HG03432 (cell line): ENCODE measurements at regions not wholly inside any gene's neighbourhood (a gene's known extent, or its start where the extent isn't known, plus 50 kb on each side); places are given as distances from the start of the nearest gene placed in this dataset.

Experiments used
- ATAC-seq: cut with Tn5 transposase; IDR thresholded peaks from one replicate; pipeline ENCODE4 v1.9.1; 2021; ENCODE audit warnings: mild to moderate bottlenecking, moderate library complexity; ENCODE audit not compliant: unreplicated experiment

DNA sequence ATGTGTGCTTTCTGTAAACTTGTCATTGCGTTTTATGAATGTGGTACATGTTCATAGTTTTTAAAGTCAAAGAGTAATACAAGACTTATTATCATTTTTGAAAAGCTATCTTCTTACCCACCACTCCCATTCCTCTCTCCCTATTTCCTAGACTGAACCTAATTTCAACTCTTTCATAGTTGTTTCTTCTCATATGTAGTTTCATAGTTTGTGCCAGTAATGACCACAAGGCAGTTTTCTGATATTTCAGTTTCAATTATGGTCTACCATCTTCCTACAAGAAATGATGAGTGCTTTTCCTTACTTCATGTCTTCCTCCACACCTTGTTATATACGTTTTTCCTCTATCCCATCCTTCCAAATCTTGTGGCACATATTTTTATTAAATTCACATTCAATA is 445.0 kb upstream of the GOLIM4 start:
- no peak for ATAC-seq

DNA sequence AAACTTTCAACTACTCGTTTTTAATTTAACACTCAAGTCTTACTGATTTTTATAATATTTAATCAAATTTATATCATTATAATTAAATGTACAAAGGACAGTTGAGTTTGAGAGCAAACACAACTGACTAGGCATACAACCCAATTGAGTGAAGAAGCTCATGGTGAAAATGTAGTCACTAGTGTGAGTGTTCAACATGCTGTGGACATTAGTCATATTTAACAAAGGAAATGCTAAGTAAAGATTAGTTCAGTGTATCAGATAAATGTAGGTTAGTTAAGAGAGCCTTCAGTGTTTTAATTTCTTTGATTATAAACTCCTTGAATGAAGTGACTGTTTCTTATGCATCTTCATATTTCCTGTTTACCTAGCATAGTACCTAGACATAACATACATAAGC is 444.2 kb upstream of the GOLIM4 start:
- no peak for ATAC-seq

DNA sequence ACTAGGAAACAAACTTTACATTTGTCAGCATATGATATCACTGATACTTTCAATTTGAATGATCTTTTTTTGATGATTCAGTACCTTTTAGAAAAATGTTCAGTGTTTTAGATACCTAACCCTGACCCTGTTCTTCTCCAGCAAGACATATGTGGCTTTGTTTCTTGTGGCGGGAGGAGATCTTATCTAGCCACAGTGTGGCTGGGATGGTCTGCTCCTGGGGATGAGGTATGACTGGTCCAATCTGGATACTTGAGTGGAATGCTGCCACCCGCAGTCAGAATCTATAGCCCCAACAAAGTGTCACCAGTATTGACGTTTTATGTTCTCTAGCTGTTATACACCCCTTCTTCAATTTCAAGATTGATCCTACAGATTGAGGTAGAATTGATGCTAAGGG is 439.0 kb upstream of the GOLIM4 start:
- ATAC-seq = no peak

DNA sequence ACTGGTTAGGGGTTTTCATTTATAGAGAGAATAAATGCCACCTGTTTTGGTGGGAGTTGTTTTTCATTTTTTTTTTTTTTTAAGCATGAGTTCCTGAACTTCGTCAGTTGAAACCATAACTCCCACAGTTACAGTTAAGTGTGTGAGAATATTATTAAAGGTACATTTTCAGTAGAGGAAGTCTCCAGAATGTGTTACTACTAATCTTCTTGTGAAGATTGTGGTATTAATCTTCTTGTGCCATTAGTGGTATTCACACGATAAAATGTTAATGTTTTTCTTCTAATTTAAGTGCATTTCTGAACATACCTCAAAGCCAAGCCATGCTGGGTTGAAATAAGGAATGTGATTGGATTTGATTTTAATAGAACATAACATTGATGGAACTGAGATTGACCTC is 437.9 kb upstream of the GOLIM4 start:
- no peak for ATAC-seq

DNA sequence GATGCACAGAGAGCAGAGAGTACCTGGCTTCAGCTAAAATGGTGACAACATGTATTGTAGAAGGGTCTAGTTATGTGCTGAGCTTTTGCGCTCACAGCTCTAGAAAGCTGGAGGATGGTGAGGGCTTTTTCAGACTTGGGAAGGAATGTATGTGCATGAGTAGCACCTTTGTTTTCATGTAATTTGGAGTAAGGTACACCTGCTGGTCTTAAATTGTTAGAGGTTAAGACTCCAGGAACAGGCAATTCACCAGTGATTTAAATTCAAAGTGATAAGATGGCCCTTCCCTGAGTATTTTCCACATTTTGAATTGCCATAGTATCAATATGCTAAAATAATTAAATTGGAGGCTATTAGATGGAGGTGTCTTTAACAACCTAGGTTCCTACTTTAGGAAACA is 436.4 kb upstream of the GOLIM4 start:
- no peak for ATAC-seq

DNA sequence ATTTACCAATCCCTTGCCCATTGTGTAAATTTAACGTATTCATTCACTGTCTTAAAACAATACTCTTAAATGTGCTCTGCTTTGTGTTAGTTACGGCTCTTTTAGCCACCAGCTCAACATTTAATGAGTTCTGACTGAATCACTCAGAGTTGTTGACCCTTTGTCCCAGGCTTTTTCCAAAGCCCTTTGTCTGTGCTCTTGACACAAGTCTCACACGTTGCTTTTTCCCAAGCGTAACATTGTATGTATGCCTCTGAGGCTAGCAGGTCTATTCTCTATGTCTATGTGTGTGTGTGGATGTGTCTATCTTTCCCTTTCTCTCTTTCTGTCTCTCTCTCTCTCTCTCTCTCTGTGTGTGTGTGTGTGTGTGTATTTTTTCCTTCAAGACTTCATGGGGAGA is 435.4 kb upstream of the GOLIM4 start:
- ATAC-seq = no peak

DNA sequence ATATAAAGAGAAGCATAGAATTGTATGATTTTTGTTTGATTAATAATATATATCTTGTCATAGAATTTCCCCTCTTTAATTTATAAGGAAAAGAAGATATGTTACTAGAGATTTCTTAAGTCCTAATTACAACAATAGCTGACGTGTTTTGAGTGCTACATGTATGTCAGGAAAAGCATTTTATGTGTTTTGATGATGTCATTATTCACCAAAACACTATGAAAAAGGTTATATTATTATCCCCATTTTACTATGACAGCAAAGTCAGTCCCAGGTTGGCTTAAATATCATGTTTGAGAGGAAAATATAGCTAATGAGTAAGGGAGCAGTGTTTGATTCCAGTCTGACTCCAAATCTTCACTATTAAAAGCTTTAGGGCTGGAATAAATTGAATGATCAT is 428.4 kb upstream of the GOLIM4 start:
- no peak for ATAC-seq

DNA sequence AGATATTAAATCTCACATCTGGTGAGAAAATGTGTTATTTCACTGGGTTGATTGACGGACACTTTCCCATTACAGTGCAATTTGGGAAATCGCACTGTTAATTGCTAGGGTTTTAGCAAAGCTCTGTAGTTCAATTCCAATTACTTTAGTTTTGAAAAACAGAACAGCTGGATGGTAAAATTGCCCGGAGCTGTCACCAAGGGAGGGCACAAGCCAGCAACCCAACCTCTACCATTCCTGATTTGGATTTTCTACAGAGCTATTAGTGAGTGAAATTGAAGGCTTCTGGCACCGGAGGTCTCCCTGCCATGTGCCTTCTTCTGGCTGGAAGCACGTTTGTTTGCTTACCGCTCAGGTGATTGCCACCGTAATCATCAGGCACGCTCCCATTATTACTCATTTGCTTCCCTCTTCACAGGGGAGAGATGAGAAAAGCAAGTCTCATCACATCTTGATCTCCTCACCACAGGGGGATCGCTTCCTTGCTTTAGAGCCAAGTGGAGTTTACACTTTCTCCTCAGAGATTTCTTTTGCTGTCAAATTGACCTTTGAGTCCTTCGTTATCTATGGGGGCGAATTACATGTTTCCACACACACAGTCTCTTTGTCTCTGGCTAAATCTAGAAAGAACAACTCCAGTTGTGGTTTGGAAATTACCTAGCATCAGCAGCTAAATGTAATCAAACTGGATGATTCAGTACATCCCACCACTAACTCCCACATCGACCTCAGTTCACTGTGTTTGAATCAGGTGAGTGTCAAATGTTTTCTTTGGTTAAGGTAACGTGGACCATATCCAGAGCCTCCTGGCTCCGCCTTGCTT is 421.7 kb upstream of the GOLIM4 start:
- peak; percentile 73 for ATAC-seq

DNA sequence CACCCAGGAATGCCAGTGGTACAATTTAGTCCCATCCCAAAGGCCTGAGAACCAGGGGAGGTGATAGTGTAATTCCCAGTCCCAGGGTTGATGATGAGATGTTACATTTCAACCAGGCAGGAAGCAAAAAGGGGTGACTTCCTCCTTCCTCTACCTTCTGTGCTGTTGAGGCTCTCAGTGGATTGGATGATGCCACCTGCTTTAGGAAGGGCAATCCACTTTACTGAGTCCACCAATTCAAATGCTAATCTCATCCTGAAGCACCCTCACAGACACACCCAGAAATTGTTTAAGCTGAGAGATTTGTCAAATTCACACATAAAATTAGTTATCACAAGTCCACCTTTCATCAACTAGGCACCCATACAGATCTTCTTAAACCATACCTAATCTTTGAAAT is 418.5 kb upstream of the GOLIM4 start:
- ATAC-seq = no peak

DNA sequence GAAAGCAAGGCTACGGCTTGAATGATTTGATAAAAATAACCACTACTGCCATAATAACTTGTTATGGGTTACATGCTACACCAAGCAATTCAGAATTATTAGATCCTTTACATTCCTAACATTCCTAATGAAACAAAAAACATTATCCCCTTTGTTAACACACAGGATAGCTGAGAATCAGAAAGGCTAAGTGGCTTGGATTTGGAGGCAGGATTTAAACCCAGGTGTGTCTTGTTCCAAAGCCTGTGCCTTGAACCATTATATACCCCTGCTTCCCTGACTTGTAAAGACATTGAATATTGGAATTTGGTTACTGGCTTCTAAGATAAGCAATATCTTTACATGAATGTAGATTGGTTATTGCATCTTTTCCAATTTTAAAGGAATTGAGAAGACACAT is 417.1 kb upstream of the GOLIM4 start:
- no peak for ATAC-seq

DNA sequence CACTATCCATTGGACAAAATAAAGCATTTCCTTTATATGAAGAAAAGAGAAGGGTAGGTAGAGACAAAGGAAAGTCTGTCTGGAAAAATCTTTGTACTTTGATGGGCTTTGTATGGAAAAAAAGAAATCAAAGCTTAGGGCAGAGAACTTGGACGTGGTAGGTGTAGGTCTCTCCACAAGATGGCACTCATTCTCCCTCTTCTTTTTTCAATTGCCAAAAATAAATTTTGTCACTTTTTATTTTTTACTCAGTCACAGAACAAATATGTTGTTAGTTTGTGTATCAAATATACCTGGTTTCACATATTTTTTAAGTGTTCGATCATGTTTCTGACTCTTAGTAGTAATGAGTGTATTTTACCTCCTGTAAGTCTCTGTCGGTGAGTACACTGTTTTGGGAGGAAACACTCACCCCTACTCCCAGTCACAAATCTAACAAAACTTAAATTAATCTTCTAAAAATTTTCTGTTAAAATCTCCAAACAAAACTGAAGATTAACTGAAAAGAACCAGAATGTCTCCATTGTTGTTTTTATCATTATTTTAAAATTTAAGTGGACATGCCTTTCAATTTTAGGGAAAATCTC is 415.8 kb upstream of the GOLIM4 start:
- peak; percentile 50 for ATAC-seq

DNA sequence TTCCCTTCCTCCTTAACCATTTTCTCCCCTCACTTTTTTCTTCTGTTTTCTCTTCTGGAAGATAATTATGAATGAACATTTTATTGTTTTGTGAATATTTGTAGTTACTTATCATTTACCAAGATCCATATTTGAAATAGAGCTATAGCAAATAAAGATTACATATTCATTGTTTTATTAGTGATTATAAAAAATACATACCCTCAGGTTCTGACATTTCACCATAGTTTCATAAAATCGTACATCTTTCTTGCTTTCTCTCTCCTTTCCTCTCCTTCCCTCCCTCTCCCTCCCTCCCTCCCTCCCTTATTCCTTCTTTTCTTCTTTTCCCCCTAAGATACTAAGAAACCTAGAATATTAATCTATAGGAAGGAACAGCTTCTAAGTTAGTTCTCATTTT is 410.9 kb upstream of the GOLIM4 start:
- no peak for ATAC-seq

DNA sequence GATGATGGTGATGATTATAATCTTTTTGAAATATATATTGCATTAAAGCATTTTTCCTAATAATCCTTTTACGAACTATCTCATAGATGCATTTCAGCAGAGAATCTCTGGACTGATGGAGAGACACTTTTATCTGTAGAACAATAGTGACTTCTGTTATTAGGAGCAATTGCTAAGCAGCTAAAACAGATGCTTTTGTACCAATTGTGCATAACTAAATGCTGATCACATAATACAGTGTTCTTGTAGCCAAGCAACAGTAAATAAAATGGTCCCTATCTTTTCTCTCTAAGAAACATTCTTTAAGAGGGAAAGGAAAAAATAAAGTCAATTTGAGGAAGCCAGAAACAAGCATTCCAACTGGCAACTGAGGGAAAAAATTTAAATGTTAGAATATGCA is 405.8 kb upstream of the GOLIM4 start:
- no peak for ATAC-seq

DNA sequence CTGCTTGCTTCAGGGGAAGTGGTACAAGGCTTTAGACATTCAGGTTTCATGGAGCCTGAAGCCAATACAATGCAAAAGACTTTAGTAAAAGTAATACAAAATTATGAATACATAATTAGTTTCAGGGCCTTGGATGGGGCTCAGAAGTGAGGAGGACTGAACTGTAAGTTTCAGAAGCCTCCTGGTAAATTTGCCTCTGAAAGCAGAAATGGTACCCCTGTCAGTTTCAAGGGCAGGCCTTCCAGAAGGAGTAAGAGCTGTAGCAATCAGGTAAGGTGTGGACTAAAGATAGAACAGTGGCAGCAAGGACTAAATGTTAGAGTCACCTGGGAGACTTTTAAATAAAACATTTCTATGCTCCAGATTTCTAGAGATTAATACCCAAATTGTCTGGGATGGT is 402.5 kb upstream of the GOLIM4 start:
- ATAC-seq = no peak

DNA sequence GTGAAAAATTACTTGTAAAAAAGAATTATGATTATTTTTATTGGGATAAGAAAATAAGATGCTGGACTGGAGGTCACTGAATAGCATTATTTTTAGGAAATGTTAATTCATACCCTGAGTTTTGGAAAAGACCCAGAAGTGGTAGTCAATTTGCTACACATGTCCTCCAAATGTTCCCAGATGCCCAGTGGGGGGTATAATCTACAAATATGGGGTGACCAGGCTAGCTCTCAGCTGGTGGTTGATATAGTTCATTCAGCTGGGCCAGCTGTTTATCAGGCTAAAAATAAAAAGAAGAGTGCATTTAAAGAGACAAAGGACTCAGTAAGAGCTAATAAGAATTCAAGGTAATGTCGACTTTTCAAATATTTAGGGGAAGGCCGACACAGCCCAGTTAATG is 402.0 kb upstream of the GOLIM4 start:
- no peak for ATAC-seq

DNA sequence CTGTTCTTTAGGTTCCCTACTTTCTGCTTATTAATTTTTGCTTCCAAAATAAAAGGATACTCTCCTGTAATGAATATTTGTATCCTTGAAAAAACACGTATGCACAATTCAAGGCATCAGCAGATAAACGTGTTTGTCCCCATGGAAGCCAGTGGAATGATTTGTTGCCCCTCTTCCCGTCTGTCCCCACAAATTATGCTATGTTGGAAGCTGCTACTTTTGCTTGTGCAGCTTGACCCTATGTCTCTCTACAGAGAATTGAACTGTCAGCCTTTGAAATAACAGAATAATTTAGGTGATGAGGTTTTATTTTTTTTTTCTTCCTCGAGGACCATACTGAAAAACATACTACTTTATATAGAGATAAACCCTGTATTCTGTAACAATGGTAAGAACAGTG is 401.5 kb upstream of the GOLIM4 start:
- ATAC-seq = no peak

DNA sequence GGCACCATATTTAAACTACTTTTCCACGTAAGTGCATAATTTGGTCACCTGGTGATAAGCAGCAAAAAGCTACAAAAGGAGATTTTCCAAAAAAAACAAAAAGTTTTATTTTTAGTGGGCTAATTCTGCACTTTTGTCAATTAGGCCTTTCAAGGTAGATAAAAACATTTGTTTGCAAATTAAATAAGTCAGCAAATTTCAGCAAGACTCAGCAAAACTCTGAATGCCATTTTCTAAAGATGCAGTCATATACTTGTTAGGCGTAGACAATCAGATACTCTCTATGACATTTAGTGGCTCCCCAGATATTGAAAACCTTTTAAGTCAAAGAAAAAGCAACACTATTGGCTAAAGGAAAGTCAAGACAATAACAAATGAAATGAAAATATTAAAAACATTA is 400.2 kb upstream of the GOLIM4 start:
- ATAC-seq = no peak

DNA sequence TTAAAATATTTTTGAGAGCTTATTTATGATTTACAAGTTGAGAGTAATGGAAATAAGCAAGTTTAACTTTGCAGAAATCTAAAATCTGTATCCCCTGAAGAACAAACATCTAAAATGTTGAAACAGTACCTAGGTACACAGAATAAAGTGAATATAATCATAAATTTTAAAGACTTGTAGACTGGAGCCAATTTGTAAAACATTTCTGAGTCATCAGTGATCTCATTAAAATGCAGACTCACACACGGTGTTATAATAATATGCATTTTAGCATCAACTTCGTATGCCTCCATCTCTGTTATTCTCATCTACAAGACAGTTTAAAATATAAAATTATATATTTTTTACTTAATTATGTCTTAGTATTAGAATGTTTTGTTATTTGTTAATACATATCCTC is 399.5 kb upstream of the GOLIM4 start:
- ATAC-seq = no peak

DNA sequence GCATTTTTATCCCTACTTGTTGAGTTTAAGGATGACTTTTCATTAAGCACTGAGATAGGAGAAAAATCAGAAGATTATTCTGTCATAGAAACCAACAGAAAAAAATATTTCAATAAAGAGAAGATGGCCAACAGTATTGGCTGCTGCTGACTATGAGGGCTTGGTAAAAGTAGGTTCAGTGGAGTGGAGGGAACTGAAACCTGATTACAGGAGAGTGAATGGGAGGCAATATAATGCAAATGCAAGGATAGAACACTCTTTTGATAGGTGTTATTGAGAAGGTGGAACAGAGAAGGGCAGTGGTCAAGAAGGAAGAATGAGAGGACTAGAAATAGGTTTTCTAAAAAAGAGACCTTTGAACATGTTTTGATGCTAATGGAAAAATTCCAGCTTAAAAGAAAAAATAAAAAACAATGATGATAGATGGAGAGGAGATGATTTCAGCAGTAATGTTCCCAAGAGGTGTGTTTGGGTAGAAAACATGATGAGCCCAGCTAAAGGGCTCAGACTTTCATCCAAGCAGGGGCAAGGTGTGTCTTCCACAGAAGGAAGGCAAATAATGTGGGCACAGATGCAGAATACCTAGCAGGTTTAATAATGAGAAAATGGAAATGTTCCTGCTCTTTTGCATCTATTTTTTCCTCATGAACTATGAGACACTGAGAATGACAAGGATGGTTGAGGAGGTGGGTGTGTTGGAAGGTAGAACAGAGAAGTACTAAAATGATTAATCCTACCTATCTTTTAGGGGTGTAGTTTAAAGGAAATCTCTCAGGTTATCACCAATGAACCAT is 397.9 kb upstream of the GOLIM4 start:
- no peak for ATAC-seq

DNA sequence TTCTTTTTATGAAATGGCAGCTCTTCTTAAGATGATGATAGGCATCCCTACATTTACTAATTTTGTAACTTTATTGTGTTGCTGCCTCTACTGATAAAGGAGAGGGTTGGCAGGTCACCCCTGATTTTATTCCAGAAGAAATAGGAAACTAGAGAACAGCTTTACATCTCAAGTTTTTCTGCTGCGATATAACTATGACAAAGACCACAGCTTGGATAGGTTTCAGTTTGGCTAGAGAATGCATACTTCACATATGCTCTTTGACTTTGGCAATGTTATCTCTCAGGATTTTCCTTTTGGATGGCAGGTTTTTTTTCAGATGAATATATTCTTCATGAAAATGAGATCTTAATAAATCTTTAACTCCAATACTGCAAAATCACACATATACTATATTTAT is 395.3 kb upstream of the GOLIM4 start:
- no peak for ATAC-seq

DNA sequence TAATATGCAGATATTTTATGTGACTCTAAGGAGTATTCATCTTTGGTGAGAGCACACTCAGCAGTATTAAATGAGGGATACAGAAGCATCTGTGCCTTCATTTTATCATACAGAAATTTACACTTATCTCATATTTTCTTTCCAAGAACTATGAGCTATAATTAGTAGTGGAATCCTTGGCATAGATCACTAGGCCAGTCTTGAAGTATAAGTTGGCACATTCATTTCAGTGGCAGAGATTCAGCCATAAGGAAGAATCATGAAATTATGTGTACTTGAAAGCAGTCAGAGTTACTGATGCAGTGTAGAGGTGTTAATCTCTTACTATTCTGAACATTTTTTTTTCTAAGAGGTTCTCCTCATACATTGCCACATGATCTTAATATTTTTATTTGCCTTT is 393.6 kb upstream of the GOLIM4 start:
- no peak for ATAC-seq

DNA sequence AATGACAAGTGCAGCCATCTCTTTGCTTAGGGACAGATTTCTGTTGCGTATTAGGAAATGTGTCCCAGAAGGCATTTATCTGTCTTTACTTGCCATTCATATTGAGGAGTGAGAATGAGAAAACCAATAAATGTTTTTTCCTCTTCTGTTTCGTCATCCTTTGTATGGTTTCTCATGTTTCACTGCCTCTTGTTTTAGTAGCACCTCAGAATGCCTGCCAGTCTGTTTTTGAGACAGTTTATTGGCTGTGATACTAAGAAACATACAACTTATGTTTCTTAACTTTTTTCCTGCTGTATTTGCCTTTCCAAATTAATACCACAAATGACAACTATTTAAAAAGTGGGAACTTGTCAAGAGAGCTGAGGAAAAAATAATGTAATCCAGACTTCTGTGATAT is 390.2 kb upstream of the GOLIM4 start:
- ATAC-seq = no peak
